Heart left ventricle (tissue), 16 donors: ENCODE measurements at regions not wholly inside any gene's neighbourhood (a gene's known extent, or its start where the extent isn't known, plus 50 kb on each side); places are given as distances from the start of the nearest gene placed in this dataset.

Experiments
- ATAC-seq, 4 donors: fragments of 200-7000 bp; cut with Tn5 transposase; one replicate each; pipeline ENCODE4 v1.9.1; 2020 to 2022; ENCODE audit warnings: moderate library complexity in 4 of 4, mild to moderate bottlenecking in 3 of 4, moderate number of reproducible peaks in 1 of 4
- DNase-seq, 5 donors: peaks; one replicate each; pipeline ENCODE4 v3.0.0-alpha.2; 2020
- H3K27ac ChIP-seq, 12 donors: fragments of 200-600 bp; sonication (generic) in 4 of 12; one replicate each; pipeline versions ENCODE4 v1.5.0 to v1.8.0; 2016 to 2022; ENCODE audit warnings: mild to moderate bottlenecking in 2 of 12
- H3K27me3 ChIP-seq, 9 donors: fragments of 200-600 bp; sonication (generic) in 2 of 9; one replicate each; pipeline versions ENCODE4 v1.5.1 to v1.8.0; 2016 to 2022; ENCODE audit warnings: mild to moderate bottlenecking in 3 of 9
- H3K36me3 ChIP-seq, 9 donors: fragments of 200-600 bp; sonication (generic) in 2 of 9; one replicate each; pipeline versions ENCODE4 v1.5.0 to v1.8.0; 2018 to 2022; ENCODE audit warnings: mild to moderate bottlenecking in 2 of 9
- H3K4me1 ChIP-seq, 12 donors: fragments of 200-600 bp; sonication (generic) in 4 of 12; one replicate each; pipeline versions ENCODE4 v1.5.0 to v1.8.0; 2016 to 2022; ENCODE audit warnings: mild to moderate bottlenecking in 3 of 12
- H3K4me3 ChIP-seq, 12 donors: fragments of 200-600 bp; sonication (generic) in 4 of 12; one replicate each; pipeline versions ENCODE4 v1.5.0 to v1.8.0; 2017 to 2022; ENCODE audit warnings: mild to moderate bottlenecking in 9 of 12, moderate library complexity in 4 of 12
- H3K9me3 ChIP-seq, 12 donors: fragments of 200-600 bp; sonication (generic) in 4 of 12; one replicate each; pipeline versions ENCODE4 v1.5.0 to v1.8.0; 2016 to 2022; ENCODE audit warnings: mild to moderate bottlenecking in 1 of 12
- CTCF ChIP-seq, 12 donors: fragments of 200-600 bp; sonication (generic) in 4 of 12; IDR thresholded peaks; one replicate each; pipeline versions ENCODE4 v1.5.0 to v1.8.0; 2018 to 2022; ENCODE audit warnings: antibody characterized with exemption in 12 of 12, mild to moderate bottlenecking in 5 of 12
- POLR2A ChIP-seq, 2 donors: fragments of 450-650 bp; IDR thresholded peaks; one replicate each; pipeline ENCODE4 v1.6.1; 2017; ENCODE audit warnings: antibody characterized with exemption in 2 of 2, mild to moderate bottlenecking in 2 of 2, moderate library complexity in 2 of 2
- WGBS, 4 donors: extraction: QIAGEN DNeasy Blood & Tissue Kit in 2 of 4; methylation state at CpG; one replicate each; pipeline versions ENCODE4 v1.1.5 to v1.1.7; 2013 to 2018; 5-methylcytosine and 5-hydroxymethylcytosine counted together
- intact Hi-C, 10 donors: fragments of 100-400 bp; cut with DNase I; formaldehyde crosslinking; loops; one replicate each; pipeline versions ENCODE4 v1.11.1 to v1.14.2; 2022
- donor health status: ischemic (EF 13 %, LVEDD 7.1; RV severe dilation, severe dysfunction).
- donor health status: healthy with polysubstance abuse.
- donor health status: DM: no; HTN: yes; CAD: no.
- donor health status: DM: no; HTN: no; CAD: no.
- donor health status: ischemic (EF 25% LVEDD 6.9; RV normal size, moderate dysfunction).
- donor health status: ischemic (EF 25% LVEDD 5.7; RV mildly dilated, moderate dysfunction).
- donor health status: healthy.
- donor health status: DM: yes; HTN: yes; CAD: no.
- donor health status: ischemic (EF 35%, LVEDD 5.7; RV mildly dilated, moderate dysfunction).
- donor health status: nonischemic (EF 11% LVEDD 7.7; RV severe dilation, severe dysfunction).
- donor health status: DM: yes; HTN: yes; CAD: no.
- donor health status: PGD.
- donor health status: ischemic (EF 29% LVEDD 5.4; RV normal size, mild dysfunction).
- donor health status: nonischemic (EF 23%, LVEDD 6.1; RV moderate dilation, normal function).

GRCh38 chr2:209368406-209368805, 55.4 kb upstream of the MAP2 start:
- WGBS, 4 donors = 30 to 43% (median 41%) methylated on average over 2 of the region's 2 CpGs
- TF ChIP-seq POLR2A (IDR thresholded peaks at IDR 0.05) (no peak), CTCF (IDR thresholded peaks at IDR 0.05) (no peak)
- Histone ChIP-seq H3K36me3 (no peaks in the 10 kb centered on the region), H3K4me1 (peaks cover 0 to 10% (median 0%) of the 10 kb centered on the region in 12 donors), H3K27ac (no peak overlapping the region), H3K4me3 (no peak overlapping the region), H3K9me3 (peaks cover 0 to 21% (median 0%) of the 10 kb centered on the region in 12 donors), H3K27me3 (no peaks in the 10 kb centered on the region)
- ATAC-seq (no peak), DNase-seq (no peak)
- intact Hi-C loops = no loop called here

GRCh38 chr2:209368914-209369313, 54.9 kb upstream of the MAP2 start:
- peak; percentile 80 to 96 (median 92) for ATAC-seq
- peak in 4 of 5 donors; percentile 31 to 42 (median 36) for DNase-seq
- peak overlapping the region in 2 of 12 donors; percentile 16 to 20 for H3K4me3 ChIP-seq

GRCh38 chr2:209369656-209370055, 54.2 kb upstream of the MAP2 start:
- TF ChIP-seq POLR2A (IDR thresholded peaks at IDR 0.05) (no peak), CTCF (IDR thresholded peaks at IDR 0.05) (no peak)
- Histone ChIP-seq H3K27ac (no peak overlapping the region), H3K4me1 (peaks cover 0 to 10% (median 0%) of the 10 kb centered on the region in 12 donors), H3K36me3 (no peaks in the 10 kb centered on the region), H3K27me3 (no peaks in the 10 kb centered on the region), H3K4me3 (no peak overlapping the region), H3K9me3 (peaks cover 0 to 31% (median 2%) of the 10 kb centered on the region in 12 donors)
- ATAC-seq (no peak), DNase-seq (no peak)
- intact Hi-C loops = no loop called here

More at GRCh38 chr2:209368914-209369313, 54.9 kb upstream of the MAP2 start:
- H3K4me1 ChIP-seq = peaks cover 0 to 10% (median 0%) of the 10 kb centered on the region in 12 donors
- H3K27me3 ChIP-seq = no peaks in the 10 kb centered on the region
- TF ChIP-seq CTCF (IDR thresholded peaks at IDR 0.05) (no peak), POLR2A (IDR thresholded peaks at IDR 0.05) (no peak)
- H3K36me3 ChIP-seq = no peaks in the 10 kb centered on the region
- intact Hi-C loops = no loop called here
- H3K27ac ChIP-seq = no peak overlapping the region
- 16 to 25% (median 22%) methylated on average over 5 of the region's 5 CpGs for WGBS, 4 donors
- peaks cover 0 to 24% (median 0%) of the 10 kb centered on the region in 12 donors for H3K9me3 ChIP-seq

GRCh38 chr2:209371407-209371806, 52.4 kb upstream of the MAP2 start:
- Histone ChIP-seq H3K9me3 (peaks cover 0 to 49% (median 12%) of the 10 kb centered on the region in 12 donors), H3K27ac (no peak overlapping the region), H3K4me3 (no peak overlapping the region), H3K4me1 (peaks cover 0 to 10% (median 0%) of the 10 kb centered on the region in 12 donors), H3K27me3 (no peaks in the 10 kb centered on the region), H3K36me3 (no peaks in the 10 kb centered on the region)
- 66 to 81% (median 68%) methylated on average over 2 of the region's 2 CpGs for WGBS, 4 donors
- TF ChIP-seq POLR2A (IDR thresholded peaks at IDR 0.05) (no peak), CTCF (IDR thresholded peaks at IDR 0.05) (no peak)
- intact Hi-C loops = no loop called here
- DNase-seq (no peak), ATAC-seq (no peak)
